ENCODE measurements at regions not wholly inside any gene's neighbourhood (a gene's known extent, or its start where the extent isn't known, plus 50 kb on each side); places are given as distances from the start of the nearest gene placed in this dataset.
A peak's percentile ranks its signal among the peaks of the same experiment; 100 is the strongest.

DNA sequence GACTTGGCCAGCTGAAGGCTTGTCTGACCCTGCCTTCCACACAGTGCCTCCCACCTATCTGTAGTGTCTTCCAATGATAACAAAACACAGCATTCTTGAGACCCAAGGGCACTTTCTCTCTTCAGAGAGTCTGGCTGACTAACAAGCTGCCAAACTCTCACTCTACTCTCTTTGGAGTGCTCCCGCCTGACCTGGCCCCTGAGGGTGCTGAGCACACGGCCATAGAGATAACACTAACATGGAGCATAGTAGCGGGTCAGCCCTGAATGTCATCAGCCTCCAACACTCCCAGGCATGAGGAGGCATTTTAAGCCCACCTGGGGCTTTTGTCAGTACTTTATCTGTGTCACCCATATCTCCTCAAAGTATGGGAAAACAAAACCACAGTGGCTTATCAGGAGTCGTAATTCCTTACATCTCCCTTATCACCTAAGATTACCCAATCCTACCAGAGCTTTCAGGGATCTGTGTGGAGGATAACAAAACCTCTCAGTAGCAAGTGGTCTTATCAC lies 160.3 kb upstream of the TCF4 start (continued):
- TF ChIP-seq ZNF318 (IDR thresholded peaks at IDR 0.05; ENCODE audit: borderline replicate concordance in 1 of 2, low read depth in 1 of 2) = no peak
- no peak for TF ChIP-seq ATF6 (CRISPR knock-in tag; IDR thresholded peaks at IDR 0.05)
- TF ChIP-seq, protein P1, sequence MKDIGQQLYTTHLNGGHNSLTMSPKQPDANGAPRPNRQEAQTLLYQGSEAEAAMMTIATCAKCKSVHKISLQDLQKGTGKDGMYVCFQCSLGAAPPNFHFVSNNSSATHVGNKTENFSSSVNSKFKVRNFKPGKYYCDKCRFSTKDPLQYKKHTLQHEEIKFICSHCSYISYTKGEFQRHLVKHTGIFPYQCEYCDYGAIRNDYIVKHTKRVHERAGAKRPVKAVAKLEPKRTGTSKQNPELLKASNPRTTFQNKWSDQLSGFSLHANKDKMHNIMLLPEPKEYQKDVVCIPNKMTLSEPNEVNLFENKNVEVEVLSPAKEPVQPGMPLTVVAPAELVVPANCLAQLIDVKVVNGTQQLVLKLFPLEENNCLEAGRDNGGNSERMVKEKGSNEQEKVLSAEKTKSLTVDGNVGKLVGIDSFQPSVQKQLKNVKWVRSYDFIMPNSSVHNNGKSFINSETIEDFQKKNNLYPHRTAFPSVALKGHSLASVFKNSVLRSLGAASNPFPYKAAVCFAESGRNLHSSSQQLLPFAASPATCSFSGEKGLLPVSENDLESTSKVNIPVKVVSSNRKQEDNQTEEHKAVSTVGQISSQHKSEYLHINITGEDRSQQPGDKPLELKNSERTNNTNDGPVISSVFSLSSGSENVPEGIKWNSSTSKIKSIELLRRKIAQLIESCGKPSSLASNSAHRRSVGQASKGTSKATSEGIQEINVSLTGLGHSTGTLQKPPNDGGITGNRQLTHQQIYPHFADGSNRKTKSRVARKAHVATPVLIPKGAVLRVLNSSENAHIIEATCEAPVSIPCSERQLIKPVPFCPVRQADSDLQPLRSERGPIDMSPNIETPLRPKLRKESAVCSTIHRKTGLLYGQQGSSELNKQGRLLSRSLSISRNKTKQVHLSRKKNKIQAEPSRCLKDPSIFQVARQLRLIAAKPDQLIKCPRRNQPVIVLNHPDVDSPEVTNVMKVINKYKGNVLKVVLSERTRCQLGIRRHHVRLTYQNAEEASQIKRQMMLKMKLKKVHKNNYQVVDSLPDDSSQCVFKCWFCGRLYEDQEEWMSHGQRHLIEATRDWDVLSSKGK (CRISPR knock-in tag; IDR thresholded peaks at IDR 0.05) = no peak
- TF ChIP-seq HLTF (IDR thresholded peaks at IDR 0.05) = peak; percentile 82
- TF ChIP-seq ATF1 (CRISPR knock-in tag; IDR thresholded peaks at IDR 0.05) = no peak
- peak; percentile 82 for TF ChIP-seq ATF1 (tag; IDR thresholded peaks at IDR 0.05)
- peak in 1 of 2 experiments; percentile 74; a peak in 1 of 4 replicates for TF ChIP-seq ZNF639 (CRISPR knock-in tag; conservative IDR thresholded peaks at IDR 0.05 in 1 of 2, IDR thresholded peaks at IDR 0.05 in 1 of 2)
- peak; percentile 92 for TF ChIP-seq ZNF263 (CRISPR knock-in tag; IDR thresholded peaks at IDR 0.05; ENCODE audit: borderline replicate concordance)
- peak; percentile 71 to 99; a peak in 3 of 4 replicates for TF ChIP-seq RCOR1 (IDR thresholded peaks at IDR 0.05; ENCODE audit: borderline replicate concordance in 1 of 2, low read depth in 2 of 2, low read length in 2 of 2)
- no peak for TF ChIP-seq BRD9 (IDR thresholded peaks at IDR 0.05; ENCODE audit: low read depth, partially characterized antibody)
